ENCODE measurements at regions not wholly inside any gene's neighbourhood (a gene's known extent, or its start where the extent isn't known, plus 50 kb on each side); places are given as distances from the start of the nearest gene placed in this dataset.
A peak's percentile ranks its signal among the peaks of the same experiment; 100 is the strongest.

DNA sequence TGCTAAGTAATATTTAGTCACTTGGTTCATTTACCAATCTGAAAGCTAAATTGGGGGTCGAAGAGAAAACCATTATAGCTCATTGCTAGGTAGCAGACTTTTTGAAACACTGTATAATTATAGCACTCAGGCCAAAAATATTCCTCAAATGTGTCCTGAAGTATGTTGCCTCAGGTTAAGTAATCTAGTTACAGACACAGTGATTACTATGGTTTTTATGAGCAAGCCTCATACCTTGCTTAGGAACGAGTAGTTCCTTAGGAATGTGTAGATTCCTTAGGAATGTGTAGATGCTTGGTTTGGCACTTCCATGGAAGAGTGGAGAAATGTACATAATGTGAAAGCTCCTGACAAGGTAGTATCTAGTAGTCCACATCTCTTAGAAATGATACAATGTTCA is 387.5 kb downstream of the LMO7 start:
- ChIA-PET CTCF (interaction anchor here (1.2 to 1.3 kb wide), 2 partner anchors 12 to 13 kb away, joined by 3 read pairs; no protein-coding TSS in a partner anchor), POLR2A (no interaction called here)
- TF ChIP-seq, protein P1, sequence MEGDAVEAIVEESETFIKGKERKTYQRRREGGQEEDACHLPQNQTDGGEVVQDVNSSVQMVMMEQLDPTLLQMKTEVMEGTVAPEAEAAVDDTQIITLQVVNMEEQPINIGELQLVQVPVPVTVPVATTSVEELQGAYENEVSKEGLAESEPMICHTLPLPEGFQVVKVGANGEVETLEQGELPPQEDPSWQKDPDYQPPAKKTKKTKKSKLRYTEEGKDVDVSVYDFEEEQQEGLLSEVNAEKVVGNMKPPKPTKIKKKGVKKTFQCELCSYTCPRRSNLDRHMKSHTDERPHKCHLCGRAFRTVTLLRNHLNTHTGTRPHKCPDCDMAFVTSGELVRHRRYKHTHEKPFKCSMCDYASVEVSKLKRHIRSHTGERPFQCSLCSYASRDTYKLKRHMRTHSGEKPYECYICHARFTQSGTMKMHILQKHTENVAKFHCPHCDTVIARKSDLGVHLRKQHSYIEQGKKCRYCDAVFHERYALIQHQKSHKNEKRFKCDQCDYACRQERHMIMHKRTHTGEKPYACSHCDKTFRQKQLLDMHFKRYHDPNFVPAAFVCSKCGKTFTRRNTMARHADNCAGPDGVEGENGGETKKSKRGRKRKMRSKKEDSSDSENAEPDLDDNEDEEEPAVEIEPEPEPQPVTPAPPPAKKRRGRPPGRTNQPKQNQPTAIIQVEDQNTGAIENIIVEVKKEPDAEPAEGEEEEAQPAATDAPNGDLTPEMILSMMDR (IDR thresholded peaks at IDR 0.05; ENCODE audit: control extremely low read depth, extremely low read depth, low read depth, missing control alignments) = no peak
- no peak for DNase-seq (ENCODE audit: extremely low spot score)

DNA sequence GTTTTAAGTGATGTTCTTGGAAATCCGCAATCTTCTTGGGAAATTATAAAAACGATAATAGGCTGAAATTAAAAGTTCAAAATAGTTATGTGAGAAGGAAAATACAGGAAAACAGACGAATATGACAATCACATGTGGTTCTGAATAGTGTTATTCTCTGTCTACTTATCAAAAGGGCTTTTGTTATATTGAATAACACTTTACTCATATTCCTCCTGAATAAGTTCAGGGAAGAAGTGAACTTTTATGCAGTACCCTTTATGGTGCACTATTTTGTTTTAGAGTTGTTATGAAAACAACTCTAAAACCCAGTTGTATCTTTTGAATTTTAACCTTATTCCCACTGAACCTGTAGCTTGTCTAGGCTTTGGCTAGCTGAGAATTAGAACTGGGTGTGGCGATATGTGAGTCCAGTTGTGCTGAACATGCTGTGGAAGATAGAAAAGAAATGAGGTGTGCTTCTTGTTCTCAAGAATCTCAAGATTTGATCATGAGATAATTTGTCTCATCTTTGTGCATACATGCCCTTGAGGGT is 384.4 kb downstream of the LMO7 start:
- TF ChIP-seq, protein P1 (IDR thresholded peaks at IDR 0.05; ENCODE audit: control extremely low read depth, extremely low read depth, low read depth, missing control alignments) = no peak
- DNase-seq (ENCODE audit: extremely low spot score) = no peak
- ChIA-PET CTCF (no interaction called here), POLR2A (no interaction called here)

DNA sequence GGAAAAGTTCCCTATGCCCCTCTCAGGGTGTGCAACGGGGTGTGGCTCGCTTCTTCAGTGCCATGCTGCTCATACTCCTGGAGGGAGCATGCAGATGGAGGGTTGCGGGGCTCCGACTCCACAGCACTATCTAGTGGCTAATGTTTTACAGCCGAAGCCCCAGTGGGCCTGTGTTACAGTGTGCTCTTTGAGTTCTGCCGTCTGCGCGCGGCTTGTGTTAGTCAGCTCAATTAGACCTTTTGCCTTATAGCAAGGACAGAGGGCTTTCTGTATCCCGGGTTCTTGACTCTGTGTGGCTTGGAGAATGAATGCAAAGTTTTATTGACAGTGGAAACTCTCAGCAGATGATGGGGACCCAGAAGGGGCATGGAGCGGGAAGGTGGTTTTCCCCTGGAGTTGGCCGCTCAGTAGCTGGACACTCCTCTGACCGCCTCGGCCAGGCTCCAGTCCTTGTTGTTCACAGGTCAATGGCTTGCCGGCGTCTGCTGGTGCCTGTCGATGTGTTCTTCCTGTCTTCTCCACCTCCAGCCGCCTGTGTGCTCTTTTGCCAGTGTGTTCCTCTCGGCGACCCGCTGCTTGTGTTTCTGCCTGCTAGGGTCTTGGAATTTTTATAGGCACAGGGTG is 383.4 kb downstream of the LMO7 start:
- CTCF ChIA-PET = interaction anchor here (1.5 kb wide), 1 partner anchor 10 kb away, joined by 4 read pairs; no protein-coding TSS in a partner anchor
- DNase-seq (ENCODE audit: extremely low spot score) = peak; percentile 4
- TF ChIP-seq, protein P1 (IDR thresholded peaks at IDR 0.05; ENCODE audit: control extremely low read depth, extremely low read depth, low read depth, missing control alignments) = peak; percentile 7
- POLR2A ChIA-PET = no interaction called here

DNA sequence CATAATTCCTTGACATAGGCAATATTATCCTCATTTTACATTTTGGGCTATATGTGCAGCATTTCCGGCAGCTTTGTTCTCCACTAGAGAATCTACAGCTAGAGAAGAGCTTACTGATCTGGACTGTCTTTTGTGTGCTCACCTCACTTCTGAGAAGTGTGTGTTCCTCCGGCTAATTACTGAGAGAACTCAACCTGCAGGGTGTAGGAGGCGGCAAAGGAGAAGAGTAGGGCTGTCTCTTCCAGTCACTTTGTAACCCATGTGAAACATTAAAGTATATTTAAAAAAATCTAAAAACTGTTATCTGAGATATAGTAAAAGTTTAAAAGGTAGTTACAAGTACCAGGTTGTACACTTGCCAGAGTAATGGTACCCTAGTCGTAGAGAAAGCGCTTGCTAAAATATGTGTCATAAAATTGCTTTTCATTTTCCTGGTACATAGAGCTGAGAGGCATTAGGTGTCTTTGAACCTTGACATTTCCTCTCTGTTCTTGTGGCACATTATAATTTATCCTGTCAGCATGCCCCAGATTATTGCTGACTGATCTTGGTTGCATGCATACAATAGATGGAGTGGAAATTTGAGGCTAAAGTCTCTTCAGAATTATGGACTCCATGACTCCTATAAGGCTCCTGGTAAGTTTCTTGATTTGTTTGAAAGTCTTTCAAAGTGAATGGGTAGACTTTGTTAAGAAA is 381.9 kb downstream of the LMO7 start:
- DNase-seq (ENCODE audit: extremely low spot score) = no peak
- ChIA-PET CTCF (interaction anchor here (0.7 to 4.3 kb wide), 19 partner anchors 8 to 346 kb away, joined by 3 to 56 read pairs (median 4); no protein-coding TSS in a partner anchor), POLR2A (no interaction called here)
- TF ChIP-seq, protein P1 (IDR thresholded peaks at IDR 0.05; ENCODE audit: control extremely low read depth, extremely low read depth, low read depth, missing control alignments) = no peak

DNA sequence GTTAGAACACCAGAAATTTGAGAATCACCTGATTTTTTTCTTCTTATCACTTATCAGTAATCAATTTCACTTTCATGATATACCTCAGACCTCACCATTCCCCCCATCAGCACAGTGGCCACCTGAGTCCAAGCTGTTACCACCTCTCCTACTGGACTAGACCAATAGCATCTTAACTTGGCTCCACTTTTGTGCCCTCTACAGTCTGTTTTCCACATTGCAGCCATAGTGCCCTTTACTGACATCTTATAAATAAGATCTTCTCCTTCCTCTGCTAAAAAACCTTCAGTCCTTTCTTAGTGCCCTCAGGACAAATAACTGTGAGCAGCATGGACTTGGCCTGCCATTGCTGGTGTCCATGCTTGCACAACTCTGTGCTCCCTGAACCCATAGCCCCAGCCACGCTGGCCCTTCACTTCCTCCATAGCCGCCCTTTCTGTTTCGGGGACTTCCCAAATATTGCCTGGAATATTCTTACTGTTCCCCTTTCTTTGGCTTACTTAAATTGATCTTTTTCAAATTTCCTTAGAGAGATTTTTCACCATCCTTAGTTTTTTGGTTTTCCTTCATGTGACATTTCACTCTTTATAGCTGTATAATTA is 380.8 kb downstream of the LMO7 start:
- TF ChIP-seq, protein P1 (IDR thresholded peaks at IDR 0.05; ENCODE audit: control extremely low read depth, extremely low read depth, low read depth, missing control alignments) = peak; percentile 75
- ChIA-PET CTCF (interaction anchor here (0.6 to 4.3 kb wide), 19 partner anchors 9 to 345 kb away, joined by 3 to 56 read pairs (median 4); no protein-coding TSS in a partner anchor), POLR2A (no interaction called here)
- DNase-seq (ENCODE audit: extremely low spot score) = peak; percentile 21
